Occipital lobe (tissue), 1 donor: ENCODE measurements at regions not wholly inside any gene's neighbourhood (a gene's known extent, or its start where the extent isn't known, plus 50 kb on each side); places are given as distances from the start of the nearest gene placed in this dataset.
"Not testable (repeated sequence)": the region's sequence is repeated elsewhere in the genome, so short reads cannot be mapped to it uniquely, and the experiment has no call there.

ENCODE experiments used
- DNase-seq: peaks from one replicate; lab custom pipeline; 2025; lab: John Stamatoyannopoulos, UW

DNA sequence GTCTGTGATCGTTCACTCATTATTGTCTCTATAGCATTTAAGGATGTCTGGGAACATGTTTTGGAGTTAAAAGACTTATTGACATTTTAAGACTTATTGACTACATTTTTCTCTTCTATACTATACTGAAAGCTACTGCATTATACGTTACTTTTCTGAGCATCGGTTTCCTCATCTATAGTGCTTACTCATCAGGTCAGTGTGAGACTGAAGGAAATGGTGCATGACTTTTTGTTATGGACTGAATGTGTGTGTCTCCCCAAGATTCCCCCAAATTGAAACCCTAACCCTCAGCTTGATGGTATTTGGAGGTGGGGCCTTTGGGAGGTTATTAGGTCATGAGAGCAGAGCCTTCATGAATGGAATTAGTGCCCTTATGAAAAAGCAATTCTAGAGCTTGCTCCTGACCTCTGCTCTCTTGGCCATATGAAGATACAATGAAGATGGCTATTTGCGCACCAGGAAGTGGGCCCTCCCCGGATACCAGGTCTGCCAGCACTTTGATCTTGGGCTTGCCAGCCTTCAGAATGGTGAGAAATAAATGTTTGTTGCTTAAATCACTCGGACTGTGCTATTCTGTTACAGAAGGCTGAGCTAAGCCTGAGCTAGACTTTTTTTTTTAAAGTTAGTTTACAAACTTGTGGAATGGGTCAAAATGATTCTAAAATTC, 243.7 kb upstream of the RREB1 start:
- DNase-seq = no peak

DNA sequence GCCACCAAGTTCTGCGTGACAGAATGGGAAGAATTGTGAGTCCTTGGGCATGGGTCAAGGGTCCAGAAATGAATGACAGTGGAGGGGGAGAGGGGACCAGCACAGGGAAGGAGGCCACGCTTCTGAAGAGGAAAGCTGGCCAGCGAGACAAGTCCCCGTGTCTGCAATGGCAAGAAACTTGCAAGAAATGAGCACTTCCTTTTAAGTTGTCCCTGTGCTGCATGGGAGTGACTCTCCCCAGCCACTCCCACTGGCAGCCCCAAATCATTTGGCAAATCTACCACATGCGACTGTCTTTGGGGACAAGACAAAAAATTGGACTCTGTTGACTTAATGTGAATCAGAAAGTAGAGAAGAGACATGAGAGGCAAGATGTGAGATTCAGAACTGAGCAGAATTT, 242.2 kb upstream of the RREB1 start:
- DNase-seq = no peak

DNA sequence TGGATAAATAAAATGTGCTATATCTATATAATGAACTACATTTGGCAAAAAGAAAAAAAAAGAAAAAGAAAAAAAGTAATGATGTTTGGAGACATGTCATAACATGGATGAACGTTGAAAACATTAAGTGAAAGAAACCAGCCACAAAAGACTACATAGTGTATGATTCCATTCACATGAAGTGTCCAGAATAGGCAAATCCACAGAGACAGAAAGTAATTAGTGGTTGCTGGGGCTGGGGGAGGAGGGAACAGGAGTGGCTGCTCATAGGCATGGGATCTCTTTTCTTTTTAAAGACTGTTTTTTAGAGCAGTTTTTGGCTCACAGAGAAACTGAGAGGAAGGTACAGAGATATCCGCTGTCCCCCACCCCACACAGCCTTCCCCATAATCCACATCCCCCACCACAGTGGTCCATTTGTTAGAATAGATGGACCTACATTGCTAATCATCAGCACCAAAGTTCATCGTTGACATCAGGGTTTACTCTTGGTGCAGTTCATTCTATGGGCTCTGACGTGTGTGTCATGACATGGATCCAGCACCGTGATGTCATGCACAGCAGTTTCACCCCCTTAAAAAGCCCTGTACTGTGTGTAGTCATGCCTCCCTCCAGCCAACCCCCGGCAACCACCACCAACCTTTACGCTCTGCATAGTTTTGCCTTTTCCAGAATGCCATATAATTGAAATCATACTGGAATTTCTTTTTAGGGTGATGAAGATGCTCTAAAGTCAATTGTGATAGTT, 240.9 kb upstream of the RREB1 start:
- no peak for DNase-seq

DNA sequence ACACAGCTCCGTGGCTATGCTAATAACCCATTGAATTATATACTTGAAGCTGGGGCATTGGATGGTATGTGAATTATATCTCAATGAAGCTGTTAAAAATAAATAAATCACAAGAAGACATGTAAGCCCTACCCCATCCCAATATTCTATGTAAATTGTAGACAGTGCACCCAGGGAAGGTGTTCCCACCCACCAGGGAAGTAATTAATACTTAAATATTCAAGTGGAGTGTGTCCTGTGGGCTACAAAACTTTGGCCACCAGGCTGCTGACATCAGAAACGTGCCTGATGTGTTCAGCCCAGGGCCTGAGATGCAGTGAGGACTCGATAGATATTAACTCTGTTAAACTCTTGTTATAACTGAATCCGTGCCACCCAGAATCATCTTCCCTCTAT, 240.4 kb upstream of the RREB1 start:
- DNase-seq = no peak

DNA sequence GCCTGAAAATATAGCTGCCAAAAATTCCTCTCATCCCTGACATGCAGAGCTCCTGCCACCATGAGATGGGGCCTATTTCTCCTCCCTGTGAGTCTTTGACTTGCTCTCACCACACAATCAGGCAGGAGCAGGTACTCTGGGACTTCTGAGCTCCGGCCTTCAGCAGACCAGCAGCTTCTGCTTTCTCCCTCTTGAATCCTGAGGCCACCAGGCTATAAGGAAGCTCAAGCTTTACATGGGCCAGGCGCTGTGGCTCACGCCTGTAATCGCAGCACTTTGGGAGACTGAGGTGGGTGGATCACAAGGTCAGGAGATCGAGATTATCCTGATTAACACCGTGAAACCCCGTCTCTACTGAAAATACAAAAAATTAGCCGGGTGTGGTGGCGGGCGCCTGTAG, 238.7 kb upstream of the RREB1 start:
- no peak for DNase-seq

DNA sequence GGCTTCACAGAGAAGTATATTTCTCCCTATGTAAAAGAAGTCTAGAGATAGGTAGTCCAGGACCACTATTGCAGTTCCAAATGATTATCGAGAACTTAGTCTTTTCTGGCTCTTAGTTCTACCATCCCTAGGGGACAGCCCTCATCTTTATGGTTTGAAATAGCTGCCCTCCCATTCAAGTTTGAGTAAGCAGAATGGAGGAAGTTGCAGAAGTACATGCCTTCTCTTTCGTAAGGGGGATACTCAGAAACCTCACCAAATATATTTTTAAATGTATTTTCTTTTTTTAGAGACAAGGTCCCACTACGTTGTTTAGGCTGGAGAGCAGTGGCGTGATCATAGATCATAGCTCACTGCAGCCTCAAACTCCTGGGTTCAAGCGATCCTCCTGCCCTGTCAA, 236.8 kb upstream of the RREB1 start:
- DNase-seq = no peak

DNA sequence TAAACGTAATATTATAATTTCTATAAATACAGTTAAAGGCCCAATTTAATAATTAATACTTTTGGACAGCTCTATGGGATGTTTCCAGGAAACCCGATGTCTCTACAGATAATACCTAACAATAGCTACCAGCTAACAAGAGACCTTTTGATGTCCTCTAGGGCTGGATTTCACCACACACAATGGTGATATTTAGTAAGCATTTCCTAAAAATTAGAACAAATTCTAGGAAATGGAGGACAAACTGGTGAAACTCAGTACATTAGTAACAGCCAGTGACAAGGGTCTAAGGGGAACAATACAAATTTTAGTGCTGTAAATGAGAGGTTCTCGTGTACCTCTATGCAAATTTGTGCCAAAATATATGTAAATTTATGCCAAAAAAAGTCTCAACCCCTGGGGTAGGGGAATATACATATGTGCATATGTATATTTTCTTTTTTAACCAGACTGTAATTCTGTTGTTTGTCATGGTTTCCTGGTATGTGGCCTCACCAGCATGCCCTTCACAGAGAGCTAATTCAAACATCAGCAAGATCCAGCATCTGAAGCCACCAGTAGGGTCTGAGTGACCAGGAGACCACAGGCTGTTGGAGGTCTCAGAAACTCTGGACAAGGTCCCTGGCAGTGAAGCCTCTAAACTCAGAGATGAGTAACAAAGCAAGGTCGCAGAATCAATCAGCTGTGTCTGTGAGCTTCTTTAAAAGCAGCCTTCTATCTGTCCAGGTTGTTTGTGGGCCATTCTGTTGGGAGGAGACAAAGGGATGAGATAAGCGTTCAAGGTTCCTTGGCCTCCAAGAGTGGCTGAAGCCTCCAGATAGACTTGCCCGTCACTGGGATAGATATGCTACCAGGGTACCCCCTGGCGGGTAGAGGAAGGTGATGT, 235.1 kb upstream of the RREB1 start:
- DNase-seq = no peak

DNA sequence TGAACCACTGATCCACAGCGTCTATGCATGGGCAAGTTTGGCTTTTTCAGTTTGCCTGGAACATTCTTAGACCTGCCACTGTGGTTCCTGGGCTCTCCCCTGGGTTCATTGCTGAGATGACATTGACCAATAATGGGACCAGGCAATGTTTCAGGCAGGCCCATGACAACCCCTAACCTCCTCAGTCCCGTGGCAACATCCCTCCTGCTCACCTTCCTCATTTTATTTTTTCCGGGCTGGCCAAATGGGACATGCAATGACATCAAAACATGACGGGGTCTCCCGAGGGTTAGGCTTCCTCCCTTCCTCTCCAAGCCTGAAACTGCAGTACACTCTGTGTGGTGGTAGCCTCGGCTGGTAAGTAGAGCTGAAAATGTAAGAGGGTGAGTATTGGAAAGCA, 234.0 kb upstream of the RREB1 start:
- no peak for DNase-seq

DNA sequence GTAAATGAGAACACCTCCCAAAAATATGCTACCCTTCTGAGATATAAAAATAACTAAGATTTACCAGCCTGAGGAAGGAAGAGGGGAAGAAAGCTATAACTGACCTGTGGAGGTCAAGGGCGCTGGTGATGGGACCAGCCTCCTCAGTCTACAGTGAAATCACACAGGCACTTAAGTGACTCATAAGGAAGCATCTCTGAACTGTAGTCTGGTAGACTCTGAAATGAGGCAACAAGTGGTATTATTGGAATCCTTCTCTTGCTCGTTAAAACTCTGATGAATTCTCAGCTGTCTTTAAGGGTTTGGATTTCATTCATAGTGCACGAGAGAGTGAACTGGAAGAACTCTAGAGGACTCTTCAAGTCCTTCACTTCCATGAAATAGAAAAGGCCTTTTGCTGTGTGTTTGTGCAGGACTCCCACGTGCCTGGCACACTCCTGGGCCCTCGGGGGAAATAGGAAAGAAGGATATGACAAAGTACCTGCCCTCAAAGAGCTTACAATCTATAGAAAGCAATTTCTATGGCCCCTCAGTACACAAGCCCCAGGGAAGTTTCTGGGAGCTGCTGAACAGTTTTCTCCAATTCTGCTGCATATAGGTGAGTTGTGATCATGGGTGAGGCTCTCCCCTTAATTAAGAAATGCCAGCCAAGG, 231.8 kb upstream of the RREB1 start:
- DNase-seq = no peak

DNA sequence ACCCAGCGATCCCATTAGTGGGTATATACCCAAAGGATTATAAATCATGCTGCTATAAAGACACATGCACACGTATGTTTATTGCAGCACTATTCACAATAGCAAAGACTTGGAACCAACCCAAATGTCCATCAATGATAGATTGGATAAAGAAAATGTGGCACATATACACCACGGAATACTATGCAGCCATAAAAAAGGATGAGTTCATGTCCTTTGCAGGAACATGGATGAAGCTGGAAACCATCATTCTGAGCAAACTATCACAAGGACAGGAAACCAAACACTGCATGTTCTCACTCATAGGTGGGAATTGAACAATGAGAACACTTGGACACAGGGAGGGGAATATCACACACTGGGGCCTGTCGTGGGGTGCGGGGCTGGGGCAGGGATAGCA, 230.0 kb upstream of the RREB1 start:
- DNase-seq = not testable (repeated sequence)

DNA sequence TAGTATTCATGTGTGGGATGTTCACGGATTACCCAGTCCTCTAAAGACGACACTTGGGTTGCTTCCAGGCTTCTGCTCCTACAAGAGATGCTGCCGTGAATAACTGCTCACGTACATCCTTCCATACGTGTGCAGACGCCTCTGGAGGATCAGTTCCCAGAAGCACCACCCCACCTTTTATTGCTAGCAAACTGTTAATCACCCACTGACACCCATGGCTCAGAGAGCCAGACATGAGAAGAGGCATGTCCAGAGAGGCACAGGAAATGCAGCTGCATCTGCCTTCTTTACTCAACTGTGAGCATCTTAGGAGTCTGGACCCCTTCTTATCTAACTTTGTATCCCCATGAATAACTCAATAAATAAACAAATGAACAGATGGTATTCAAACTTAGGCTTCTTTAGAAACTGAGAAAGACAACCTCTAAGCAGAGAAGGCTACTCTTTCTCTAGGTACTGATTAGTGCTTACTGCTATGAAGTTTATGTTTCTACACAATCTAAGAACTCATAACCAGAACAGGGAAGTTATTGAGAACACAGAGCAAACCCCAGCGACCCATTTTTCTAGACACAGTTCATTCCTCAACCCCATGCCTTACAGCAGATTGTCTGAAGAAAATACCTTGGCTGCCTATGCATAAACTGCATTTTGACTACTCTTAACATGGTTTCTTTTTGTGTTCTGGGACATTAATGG, 228.7 kb upstream of the RREB1 start:
- no peak for DNase-seq

DNA sequence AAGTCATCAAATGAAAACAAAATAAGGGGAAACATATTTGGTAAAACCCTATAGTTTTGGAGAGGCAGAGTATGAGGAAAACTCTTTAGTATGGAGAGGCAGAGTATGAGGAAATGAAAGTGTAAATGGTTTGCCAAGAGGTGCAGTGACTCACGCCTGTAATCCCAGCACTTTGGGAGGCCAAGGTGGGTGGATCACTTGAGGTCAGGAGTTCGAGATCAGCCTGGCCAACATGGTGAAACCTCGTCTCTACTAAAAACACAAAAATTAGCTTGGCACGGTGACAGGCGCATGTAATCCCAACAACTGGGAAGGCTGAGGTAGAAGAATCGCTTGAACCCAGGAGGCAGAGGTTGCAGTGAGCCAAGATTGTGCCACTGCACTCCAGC, 228.2 kb upstream of the RREB1 start:
- not testable (repeated sequence) for DNase-seq

DNA sequence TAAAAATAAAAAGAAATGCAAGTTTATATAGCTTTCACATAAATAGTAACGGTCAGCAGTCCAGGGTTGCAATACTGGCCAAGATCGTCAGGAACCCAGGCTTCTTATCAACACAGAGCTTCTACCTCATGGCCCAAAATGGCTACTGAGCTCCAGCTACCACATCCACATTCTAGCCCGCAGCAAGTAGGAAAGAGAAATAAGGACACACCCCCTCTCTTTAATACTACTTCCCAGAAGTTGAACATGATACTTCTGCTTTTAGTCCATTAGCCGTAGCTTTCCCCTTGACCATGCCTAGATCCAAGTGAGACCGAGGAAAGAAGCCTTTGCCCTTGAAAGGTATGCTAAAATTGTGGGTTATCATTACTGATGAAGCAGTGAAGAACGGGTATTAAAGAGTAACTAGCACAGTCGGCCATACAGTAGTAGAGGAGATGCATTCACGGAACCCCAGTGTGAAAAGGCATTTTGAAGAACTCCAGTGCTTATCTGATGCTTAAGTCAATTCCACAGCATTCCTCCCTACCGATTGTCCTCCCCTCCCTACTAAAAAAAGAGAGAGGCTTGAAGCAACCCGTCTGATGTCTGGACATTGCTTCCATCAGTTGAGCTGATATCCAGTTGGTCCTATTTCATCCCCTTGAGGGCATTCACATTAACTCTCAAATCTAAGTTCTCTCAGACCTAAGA, 226.9 kb upstream of the RREB1 start:
- no peak for DNase-seq

DNA sequence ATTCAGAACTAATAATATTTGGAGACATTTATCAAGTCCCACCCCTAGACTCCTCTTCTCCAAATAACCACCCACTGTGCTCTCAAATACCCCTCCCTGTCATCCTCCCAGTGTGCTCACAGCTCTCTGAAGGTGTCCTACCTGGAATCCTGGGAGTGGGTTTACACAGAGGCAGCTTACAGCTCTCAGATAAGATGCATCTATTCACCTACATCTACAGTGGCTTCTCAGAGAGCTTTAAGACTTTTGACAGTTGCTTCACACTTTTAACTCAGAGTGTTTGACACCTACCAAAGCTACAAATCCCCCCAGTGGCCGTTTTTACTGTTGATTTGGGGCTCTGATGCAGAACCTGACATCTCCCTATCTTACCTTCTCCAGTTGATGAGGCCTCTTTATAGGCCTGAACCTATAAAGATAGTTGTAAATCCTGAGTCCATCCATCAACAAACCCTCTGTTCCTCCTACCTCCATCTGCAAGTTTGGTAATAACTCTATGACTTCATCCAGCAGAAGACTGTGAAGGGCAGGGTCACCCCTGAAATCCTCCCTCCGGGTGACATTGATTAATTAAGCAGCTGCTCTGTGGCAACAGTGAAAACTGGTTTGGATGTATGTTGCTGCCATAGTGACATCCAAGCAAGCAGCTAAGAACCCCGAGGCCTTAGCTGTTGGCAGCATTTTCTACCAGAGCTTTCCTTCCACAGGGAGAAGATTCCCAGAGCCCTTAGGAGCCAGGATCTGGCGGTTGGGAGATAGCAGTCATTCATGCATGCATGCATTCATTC, 226.1 kb upstream of the RREB1 start:
- no peak for DNase-seq

DNA sequence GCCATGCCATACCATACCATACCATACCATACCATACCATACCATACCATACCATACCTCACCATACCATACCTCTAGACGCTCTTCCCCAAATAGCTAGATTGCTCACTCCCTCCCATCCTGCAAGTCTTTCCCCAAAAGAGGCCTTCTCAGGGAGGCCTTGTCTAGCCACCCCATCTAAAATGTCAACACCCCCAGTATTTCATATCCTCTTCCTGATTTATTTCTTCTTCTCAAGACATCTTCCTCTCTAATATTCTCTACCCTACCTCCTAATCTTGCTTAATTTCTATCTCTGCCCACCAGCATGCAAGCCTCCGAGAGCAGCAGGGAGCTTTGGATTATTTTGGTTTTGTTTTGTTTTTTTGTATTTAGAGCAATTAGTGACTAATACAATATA, 225.2 kb upstream of the RREB1 start:
- DNase-seq = no peak

DNA sequence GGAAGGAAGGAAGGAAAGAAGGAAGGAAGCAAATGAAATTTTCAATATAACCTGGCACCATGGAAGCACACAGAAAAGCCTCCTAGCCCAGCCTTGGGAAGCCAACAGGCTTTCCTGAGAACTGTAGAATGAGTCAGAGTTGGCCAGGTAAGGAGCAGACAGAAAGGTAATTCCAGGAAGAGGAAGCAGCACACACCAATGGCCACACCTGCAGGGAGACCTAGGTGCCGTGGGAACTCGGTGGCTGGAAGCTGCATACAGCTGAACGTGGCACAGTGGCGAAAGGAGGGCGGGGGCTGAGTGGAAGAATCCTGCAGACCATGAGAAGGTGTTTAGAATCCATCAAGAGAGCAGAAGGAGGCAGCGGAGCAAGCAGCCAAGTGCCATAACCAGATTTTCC, 224.8 kb upstream of the RREB1 start:
- DNase-seq = no peak

DNA sequence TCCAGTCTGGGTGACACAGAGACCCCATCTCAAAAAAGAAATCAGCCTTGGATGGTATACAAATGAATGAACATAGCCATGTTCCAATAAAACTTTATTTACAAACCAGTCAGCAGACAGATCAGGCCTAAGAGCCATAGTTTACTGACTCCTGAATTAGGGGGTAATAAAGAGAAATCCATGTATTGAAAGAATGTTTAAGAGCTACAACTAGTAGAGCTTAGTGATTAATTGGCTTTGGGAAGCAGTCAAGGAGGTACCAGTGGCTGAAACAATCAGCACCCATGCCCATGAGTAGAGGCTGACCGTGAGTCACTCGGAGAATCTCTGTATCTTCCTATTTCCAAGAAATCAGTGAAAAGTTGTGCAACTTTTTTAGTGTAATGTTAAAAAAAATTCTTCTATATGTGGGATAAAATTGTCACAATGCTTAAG, 223.6 kb upstream of the RREB1 start:
- DNase-seq = no peak

DNA sequence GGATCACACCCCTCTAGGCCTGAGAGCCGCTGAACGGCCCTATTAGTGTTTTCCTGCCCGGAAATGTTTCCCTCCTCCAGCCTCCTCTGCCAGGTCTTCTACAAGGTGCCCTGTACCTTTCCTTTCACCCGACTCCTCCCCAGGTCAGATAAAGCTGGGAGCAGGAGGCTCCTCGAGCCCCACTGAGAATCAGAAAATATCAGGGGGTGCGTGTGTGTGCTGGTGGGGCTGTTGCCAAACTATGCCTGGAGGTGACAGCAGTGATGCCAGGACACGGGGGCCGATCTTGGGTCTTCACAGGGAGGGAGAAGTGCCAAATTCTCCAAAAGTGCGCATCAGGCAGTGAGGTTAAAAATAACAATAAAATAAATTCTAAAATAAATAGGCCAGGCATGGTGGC, 222.8 kb upstream of the RREB1 start:
- no peak for DNase-seq

DNA sequence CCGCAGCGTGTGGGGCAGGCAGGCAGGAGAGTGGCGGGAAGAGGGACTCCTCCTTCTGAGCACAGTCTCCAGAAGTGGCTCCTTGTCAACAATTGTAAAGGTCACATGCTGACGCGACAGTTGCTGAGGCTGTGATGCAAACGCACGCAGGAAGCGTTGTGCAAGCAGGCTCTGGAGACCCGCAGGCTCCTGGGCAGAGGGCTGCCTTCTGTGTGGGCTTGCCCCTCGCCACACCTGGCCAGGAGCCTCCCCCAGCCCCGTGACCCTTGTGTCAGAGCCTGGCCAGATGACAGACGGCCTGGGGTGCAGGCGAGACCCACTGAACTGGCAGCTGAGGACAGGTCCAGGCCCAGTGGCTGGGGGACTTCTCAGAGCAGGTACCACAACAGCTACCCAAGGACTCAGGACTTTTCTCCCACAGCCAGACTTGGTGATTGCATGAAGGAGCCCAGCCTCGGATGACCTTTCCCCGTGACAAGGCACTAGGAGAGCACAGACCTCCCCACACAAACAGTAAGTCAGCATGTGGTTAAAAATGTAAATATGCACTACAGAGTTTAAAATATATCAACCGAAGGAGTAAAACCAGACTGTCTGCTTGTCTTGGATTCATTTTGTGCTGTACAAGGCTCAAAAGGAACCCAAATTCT, 222.1 kb upstream of the RREB1 start:
- no peak for DNase-seq
